HG02870 (cell line): ENCODE measurements at regions not wholly inside any gene's neighbourhood (a gene's known extent, or its start where the extent isn't known, plus 50 kb on each side); places are given as distances from the start of the nearest gene placed in this dataset.
"Not testable (repeated sequence)": the region's sequence is repeated elsewhere in the genome, so short reads cannot be mapped to it uniquely, and the experiment has no call there.

Experiments used
- ATAC-seq: cut with Tn5 transposase; IDR thresholded peaks from one replicate; pipeline ENCODE4 v1.9.1; 2021; ENCODE audit warnings: mild to moderate bottlenecking, moderate library complexity; ENCODE audit not compliant: unreplicated experiment

GRCh38 chr4:130859991-130860390 is 1764.0 kb downstream of the C4orf33 start:
- ATAC-seq, result no peak

GRCh38 chr4:130896920-130897319 is 1801.0 kb downstream of the C4orf33 start:
- ATAC-seq, result no peak

- no peak for ATAC-seq
Measured at GRCh38 chr4:130901321-130901720, 1805.4 kb downstream of the C4orf33 start.

DNA sequence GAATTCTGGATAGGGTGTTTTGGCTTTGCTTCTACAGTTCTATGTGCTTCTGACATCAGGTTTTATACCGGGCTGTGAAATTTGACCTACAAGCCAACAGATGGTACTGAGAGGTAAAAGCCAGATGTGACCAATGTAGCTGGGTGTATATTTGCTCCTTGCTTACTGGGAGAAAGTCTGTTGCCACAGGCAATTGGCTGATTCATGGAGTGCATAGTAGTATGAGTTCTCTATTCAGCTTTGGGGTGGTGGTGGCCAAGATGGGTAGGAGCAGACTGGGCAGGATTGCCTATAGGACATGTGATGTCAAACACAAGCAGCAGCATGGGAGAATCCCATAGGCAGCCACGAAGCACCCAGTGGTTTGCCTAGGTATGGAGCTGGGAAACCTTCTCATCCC is 1827.0 kb downstream of the C4orf33 start:
- ATAC-seq, result no peak

DNA sequence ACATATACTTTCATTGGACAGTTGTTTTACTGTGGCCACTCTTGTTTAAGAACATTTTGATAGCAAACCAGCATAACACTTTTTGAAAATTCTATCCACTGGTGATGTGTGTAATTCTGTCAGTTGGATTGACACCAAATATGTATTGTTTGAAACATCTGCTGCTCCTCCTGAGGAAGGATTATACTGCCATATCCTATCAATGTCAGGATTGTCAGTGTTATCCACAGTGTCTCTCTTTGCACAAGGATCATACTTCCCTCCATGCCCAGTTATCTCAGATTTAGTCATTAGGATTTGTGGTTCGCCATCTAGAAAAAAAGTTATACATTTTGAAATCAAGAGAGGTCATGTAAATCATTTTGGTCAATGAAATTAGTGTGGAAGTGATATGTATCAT is 1859.6 kb downstream of the C4orf33 start:
- ATAC-seq, result no peak

- ATAC-seq, result no peak
Measured at GRCh38 chr4:130985371-130985770, 1889.4 kb downstream of the C4orf33 start.

- no peak for ATAC-seq
Measured at GRCh38 chr4:130995988-130996387, 1900.0 kb downstream of the C4orf33 start.

DNA sequence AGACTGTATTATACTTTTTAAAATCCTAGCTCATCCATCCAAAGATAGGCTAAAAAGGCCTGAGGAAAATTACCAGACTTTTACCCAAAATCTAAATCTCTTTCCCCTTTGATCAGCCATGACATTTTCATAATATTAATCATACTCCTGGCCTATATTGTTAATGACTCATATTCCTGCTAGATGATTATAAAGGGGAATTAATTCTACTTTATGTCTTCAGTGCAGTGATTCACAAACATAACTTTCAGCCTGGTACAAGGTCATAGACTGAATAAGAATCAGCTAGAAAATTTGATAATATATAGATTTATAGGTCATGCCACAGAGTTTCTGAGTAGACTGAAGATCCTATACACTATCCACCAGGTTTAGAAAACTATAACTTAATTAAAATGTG is 1905.4 kb downstream of the C4orf33 start:
- ATAC-seq, result no peak

GRCh38 chr4:131002132-131002531 is 1906.2 kb downstream of the C4orf33 start:
- ATAC-seq, result no peak

DNA sequence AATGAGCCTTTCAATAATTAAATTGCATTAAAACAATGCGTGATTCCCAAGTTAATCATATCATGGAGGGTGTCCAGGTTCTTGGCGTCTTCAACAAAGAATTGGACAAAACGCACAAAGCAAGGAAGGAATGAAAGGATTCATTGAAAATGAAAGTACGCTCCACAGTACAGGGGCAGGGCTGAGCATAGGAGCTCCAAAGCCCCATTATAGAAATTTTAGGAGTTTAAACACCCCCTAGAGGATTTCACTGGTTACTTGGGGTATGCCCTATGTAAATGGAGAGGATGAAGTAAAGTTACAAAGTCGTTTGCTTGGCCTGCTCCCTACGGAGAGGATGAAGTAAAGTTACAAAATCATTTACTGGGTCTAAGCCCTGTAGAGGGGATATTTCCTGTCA is 1910.4 kb downstream of the C4orf33 start:
- no peak for ATAC-seq

DNA sequence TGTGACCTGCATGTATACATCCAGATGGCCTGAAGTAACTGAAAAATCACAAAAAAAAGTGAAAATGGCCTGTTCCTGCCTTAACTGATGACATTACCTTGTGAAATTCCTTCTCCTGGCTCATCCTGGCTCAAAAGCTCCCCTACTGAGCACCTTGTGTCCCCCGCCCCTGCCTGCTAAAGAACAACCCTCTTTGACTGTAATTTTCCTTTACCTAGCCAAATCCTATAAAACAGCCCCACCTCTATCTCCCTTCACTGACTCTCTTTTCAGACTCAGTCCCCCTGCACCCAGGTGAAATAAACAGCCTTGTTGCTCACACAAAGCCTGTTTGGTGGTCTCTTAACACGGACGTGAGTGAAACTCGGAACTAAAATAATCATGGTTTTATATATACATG is 1916.0 kb downstream of the C4orf33 start:
- not testable (repeated sequence) for ATAC-seq

DNA sequence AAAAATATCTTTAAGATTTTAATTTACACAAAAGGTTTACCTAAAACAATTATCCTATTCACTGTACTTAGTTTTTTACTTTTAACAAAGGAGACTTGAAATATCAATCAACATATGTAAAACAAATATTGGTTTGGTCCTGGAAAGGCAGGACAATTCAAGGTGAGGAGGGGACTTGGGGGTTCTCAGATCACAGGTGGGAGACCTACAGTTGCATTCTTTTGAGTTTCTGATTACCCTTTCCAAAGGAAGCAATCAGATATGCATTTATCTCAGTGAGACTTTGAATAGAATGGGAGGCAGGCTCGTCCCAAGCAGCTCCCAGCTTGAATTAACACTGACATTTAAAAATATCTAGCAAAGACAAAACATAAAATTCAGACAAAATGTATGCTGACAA is 1917.3 kb downstream of the C4orf33 start:
- ATAC-seq, result no peak

DNA sequence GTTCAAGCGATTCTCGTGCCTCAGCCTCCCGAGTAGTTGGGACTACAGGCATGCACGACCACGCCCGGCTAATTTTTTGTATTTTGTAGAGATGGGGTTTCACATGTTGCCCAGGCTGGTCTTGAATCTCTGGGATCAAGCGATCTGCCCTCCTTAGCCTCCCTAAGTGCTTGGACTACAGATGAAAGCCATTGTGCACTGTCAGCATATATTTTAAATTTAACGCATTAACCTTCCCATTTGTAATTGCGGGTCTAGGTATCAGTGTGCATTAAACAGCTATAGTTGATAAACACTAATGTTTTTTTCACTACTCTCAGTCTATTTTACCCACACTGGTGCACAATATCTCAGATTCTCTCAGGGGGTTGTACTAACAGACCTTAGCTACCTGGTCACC is 1930.8 kb downstream of the C4orf33 start:
- no peak for ATAC-seq

DNA sequence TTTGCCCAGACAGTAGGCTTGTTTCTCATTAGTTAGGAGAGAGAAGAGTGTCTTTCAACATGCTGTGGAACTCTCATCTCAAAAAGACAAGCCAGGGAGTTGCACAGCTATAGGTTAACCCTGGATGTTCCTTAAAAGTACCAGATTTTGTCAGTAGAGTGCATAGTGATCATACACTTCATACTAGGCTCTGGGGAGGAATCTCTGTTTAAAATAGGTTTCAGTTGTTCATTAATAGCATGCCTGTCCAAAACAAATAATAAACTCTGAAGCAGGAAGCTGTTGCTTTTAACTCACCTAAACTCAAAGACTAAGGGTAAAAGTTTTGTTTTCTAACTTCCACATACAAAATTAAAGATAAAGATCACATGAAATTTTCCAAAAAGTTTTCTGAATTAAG is 1948.4 kb downstream of the C4orf33 start:
- no peak for ATAC-seq

DNA sequence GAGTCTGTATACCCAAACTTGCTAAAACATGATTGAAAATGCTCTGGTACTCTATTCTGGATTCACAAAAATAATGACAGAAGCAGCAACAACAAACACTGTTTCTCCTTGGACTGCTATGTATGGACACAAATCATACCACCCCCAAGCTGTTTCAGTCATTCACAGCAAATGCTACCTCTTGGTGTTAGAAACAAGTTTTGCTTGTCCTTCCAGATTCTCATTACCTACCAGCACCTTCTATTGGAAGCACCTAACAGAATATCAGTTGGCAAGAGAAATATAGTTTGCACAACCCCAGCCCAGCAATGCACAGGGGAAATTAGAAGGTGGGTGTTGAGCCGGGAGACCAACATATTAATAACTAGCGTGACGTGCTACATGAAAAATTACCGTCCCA is 1950.9 kb downstream of the C4orf33 start:
- no peak for ATAC-seq

DNA sequence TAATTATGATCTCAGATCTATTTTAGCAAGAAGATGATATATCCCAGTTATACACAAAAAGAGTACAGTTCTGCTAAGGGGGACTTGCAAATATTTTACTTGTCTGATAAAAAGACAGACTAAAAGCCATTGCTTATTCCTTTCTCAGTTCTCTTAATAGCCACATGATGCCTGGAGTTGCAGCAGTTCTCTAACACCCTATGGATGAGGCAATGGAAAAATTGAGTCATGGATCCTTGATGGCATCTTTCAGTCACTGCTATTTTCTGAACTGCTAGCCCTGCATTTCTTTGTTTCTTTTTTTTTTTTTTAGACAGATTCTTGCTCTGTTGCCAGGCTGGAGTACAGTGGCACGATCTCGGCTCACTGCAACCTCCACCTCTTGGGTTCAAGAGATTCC is 1956.7 kb downstream of the C4orf33 start:
- no peak for ATAC-seq

DNA sequence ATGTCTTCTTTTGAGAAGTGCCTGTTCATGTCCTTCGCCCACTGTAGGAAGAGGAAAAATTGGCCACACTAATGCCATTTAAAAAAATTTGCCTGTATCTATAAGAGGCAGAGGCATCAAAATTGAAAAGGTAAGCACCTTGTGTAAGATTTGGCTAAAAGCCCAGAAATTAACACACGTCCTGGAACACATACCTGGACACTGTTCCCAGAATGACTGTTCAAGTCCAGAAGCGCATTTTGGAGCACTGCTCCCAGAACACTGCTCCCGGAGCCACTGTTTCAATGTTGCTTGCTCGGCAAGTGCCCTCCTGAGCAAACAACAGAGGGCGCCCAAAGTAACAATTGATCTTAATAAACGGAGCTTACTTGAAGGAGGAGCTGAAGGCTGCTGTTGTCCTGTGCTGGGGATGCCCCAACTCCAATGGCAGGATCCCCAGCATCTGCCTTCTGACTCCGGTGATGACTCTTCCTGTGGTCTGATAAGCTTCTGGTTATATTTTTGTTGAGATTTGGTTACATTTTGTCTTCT is 1958.6 kb downstream of the C4orf33 start:
- no peak for ATAC-seq

GRCh38 chr4:131061734-131062133 is 1965.8 kb downstream of the C4orf33 start:
- no peak for ATAC-seq

GRCh38 chr4:131063878-131064277 is 1967.9 kb downstream of the C4orf33 start:
- ATAC-seq, result no peak

GRCh38 chr4:131081069-131081468 is 1985.1 kb downstream of the C4orf33 start:
- no peak for ATAC-seq

DNA sequence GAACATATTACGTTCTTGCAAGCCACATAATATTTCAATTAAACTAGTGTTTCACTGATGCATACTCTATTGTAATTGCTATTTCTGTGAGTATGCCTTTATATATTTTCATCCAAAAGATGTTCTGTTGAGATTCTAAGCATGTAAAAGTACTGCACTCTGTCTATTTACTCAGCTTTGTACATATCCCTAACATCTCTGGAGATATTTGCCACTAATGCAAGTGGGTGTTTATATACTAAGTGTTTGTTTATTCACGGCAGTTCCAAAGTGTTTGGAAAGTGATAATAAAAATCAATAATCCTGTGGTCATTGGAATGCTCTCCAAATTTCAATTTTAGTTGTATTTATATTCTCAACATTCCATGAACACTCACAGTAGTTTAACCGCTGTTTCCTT is 1989.0 kb downstream of the C4orf33 start:
- no peak for ATAC-seq

GRCh38 chr4:131091896-131092295 is 1995.9 kb downstream of the C4orf33 start:
- ATAC-seq, result no peak

- no peak for ATAC-seq
Measured at GRCh38 chr4:131093303-131093702, 1997.4 kb downstream of the C4orf33 start.

DNA sequence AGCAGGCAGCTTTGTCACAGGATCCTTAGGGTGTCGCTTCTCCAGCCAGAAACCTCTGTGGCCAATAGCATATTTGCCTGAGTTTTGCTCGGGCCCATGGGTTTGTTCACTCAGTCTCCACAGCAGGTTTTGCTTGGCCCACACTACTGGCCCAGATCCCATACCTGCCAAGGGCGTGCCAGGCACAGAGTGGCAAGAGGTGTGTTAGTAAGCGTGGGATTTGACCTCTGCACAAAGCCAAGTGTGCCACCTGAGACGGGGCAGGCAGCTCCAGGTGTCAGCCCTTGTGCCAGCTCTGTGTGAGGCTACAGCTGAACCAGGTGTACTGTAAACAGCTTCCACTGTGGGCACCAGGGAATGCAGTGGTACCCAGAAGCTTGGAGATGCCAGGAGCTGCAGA is 2003.0 kb downstream of the C4orf33 start:
- ATAC-seq, result no peak
